ENCODE measurements at regions not wholly inside any gene's neighbourhood (a gene's known extent, or its start where the extent isn't known, plus 50 kb on each side); places are given as distances from the start of the nearest gene placed in this dataset.
A peak's percentile ranks its signal among the peaks of the same experiment; 100 is the strongest.

- Histone ChIP-seq H3K36me3 (no peaks in the 10 kb centered on the region), H3K4me3 (no peak overlapping the region), H3K9me3 (no peaks in the 10 kb centered on the region), H3K4me1 (no peaks in the 10 kb centered on the region), H3K27ac (no peak overlapping the region), H3K27me3 (ENCODE audit: low read depth) (no peaks in the 10 kb centered on the region)
- no peak for ATAC-seq
- TF ChIP-seq CTCF (IDR thresholded peaks at IDR 0.05), result no peak
- DNase-seq, result no peak
- intact Hi-C loops (cut with DNase I), result no loop called here
Observed at GRCh38 chr5:35320029-35320428, 89.7 kb upstream of the PRLR start.

GRCh38 chr5:35319333-35320002 is 89.2 kb upstream of the PRLR start:
- DNase-seq (peak; percentile 74), ATAC-seq (peak; percentile 55 to 69)
- no peaks in the 10 kb centered on the region for H3K9me3 ChIP-seq
- intact Hi-C loops (cut with DNase I), result no loop called here
- no peaks in the 10 kb centered on the region for H3K27me3 ChIP-seq (ENCODE audit: low read depth)
- H3K36me3 ChIP-seq, result no peaks in the 10 kb centered on the region
- no peak overlapping the region for H3K4me3 ChIP-seq
- no peak overlapping the region for H3K27ac ChIP-seq
- no peaks in the 10 kb centered on the region for H3K4me1 ChIP-seq
- no peak for TF ChIP-seq CTCF (IDR thresholded peaks at IDR 0.05)

- no peak overlapping the region for H3K27ac ChIP-seq
- H3K36me3 ChIP-seq, result no peaks in the 10 kb centered on the region
- ATAC-seq, result no peak
- intact Hi-C loops (cut with DNase I), result no loop called here
- H3K4me1 ChIP-seq, result no peaks in the 10 kb centered on the region
- H3K9me3 ChIP-seq, result no peaks in the 10 kb centered on the region
- H3K4me3 ChIP-seq, result no peak overlapping the region
- no peaks in the 10 kb centered on the region for H3K27me3 ChIP-seq (ENCODE audit: low read depth)
- no peak for TF ChIP-seq CTCF (IDR thresholded peaks at IDR 0.05)
- no peak for DNase-seq
Observed at GRCh38 chr5:35317586-35317985, 87.3 kb upstream of the PRLR start.

- Histone ChIP-seq H3K4me1 (no peaks in the 10 kb centered on the region), H3K4me3 (no peak overlapping the region), H3K36me3 (no peaks in the 10 kb centered on the region), H3K27me3 (ENCODE audit: low read depth) (no peaks in the 10 kb centered on the region), H3K9me3 (no peaks in the 10 kb centered on the region), H3K27ac (no peak overlapping the region)
- ATAC-seq, result no peak
- intact Hi-C loops (cut with DNase I), result no loop called here
- DNase-seq, result no peak
- TF ChIP-seq CTCF (IDR thresholded peaks at IDR 0.05), result no peak
Observed at GRCh38 chr5:35316611-35317274, 86.5 kb upstream of the PRLR start.

GRCh38 chr5:35313291-35313690 is 83.0 kb upstream of the PRLR start:
- no peak for ATAC-seq

More at GRCh38 chr5:35313291-35313690, 83.0 kb upstream of the PRLR start:
- H3K27ac ChIP-seq, result no peak overlapping the region
- no peaks in the 10 kb centered on the region for H3K36me3 ChIP-seq
- H3K4me3 ChIP-seq, result no peak overlapping the region
- H3K4me1 ChIP-seq, result no peaks in the 10 kb centered on the region
- intact Hi-C loops (cut with DNase I), result no loop called here
- no peak for DNase-seq
- no peak for TF ChIP-seq CTCF (IDR thresholded peaks at IDR 0.05)
- no peaks in the 10 kb centered on the region for H3K27me3 ChIP-seq (ENCODE audit: low read depth)
- H3K9me3 ChIP-seq, result no peaks in the 10 kb centered on the region

Data from lower lobe of right lung (tissue), 2 donors.